Retinal pigment epithelial cell (primary cell): ENCODE measurements at regions not wholly inside any gene's neighbourhood (a gene's known extent, or its start where the extent isn't known, plus 50 kb on each side); places are given as distances from the start of the nearest gene placed in this dataset.
"Not testable (repeated sequence)": the region's sequence is repeated elsewhere in the genome, so short reads cannot be mapped to it uniquely, and the experiment has no call there.

ENCODE experiments used
- DNase-seq: peaks from one replicate; pipeline ENCODE4 v3.0.0-alpha.2; 2010; ENCODE audit warnings: low read depth
- H3K4me3 ChIP-seq: 2 replicates; pipeline ENCODE4 v1.5.1; 2011; ENCODE audit warnings: mild to moderate bottlenecking, low read length, control low read depth, moderate library complexity
- CTCF ChIP-seq: conservative IDR thresholded peaks from 2 replicates; pipeline ENCODE4 v1.5.1; 2011; ENCODE audit warnings: low read depth, low read length, control low read depth, inconsistent platforms

- DNase-seq, H3K4me3 ChIP-seq: not testable (repeated sequence)
Observed at GRCh38 chr15:22194739-22195617, 114.7 kb downstream of the OR4M2 start.

GRCh38 chr15:22196423-22196822, 116.1 kb downstream of the OR4M2 start:
- DNase-seq, H3K4me3 ChIP-seq: not testable (repeated sequence)

- H3K4me3 ChIP-seq, DNase-seq: not testable (repeated sequence)
Observed at GRCh38 chr15:22200417-22200816, 120.1 kb downstream of the OR4M2 start.

- H3K4me3 ChIP-seq, DNase-seq: not testable (repeated sequence)
Observed at GRCh38 chr15:22201993-22202659, 121.8 kb downstream of the OR4M2 start.

GRCh38 chr15:22203208-22203607, 122.9 kb downstream of the OR4M2 start:
- DNase-seq, H3K4me3 ChIP-seq: not testable (repeated sequence)

- not testable (repeated sequence) for DNase-seq, H3K4me3 ChIP-seq
Observed at GRCh38 chr15:22209086-22209485, 128.8 kb downstream of the OR4M2 start.

- not testable (repeated sequence) for H3K4me3 ChIP-seq, DNase-seq
Observed at GRCh38 chr15:22222596-22222995, 142.3 kb downstream of the OR4M2 start.

- no peak for DNase-seq
- TF ChIP-seq CTCF, result no peak
- H3K4me3 ChIP-seq, result no peak overlapping the region
Observed at GRCh38 chr15:22224241-22224671, 143.9 kb downstream of the OR4M2 start.

- H3K4me3 ChIP-seq, DNase-seq: not testable (repeated sequence)
Observed at GRCh38 chr15:22224961-22225360, 144.6 kb downstream of the OR4M2 start.

- no peak overlapping the region for H3K4me3 ChIP-seq
- no peak for DNase-seq
- no peak for TF ChIP-seq CTCF
Observed at GRCh38 chr15:22226034-22226790, 145.9 kb downstream of the OR4M2 start.

GRCh38 chr15:22227411-22228100, 147.2 kb downstream of the OR4M2 start:
- no peak for DNase-seq
- H3K4me3 ChIP-seq, result no peak overlapping the region
- no peak for TF ChIP-seq CTCF
